ENCODE measurements at regions not wholly inside any gene's neighbourhood (a gene's known extent, or its start where the extent isn't known, plus 50 kb on each side); places are given as distances from the start of the nearest gene placed in this dataset.

- DNase-seq = no peak
Observed at GRCh38 chr2:41705634-41706033, 342.2 kb upstream of the PKDCC start.

GRCh38 chr2:41706286-41706685 lies 341.5 kb upstream of the PKDCC start:
- no peak for DNase-seq

GRCh38 chr2:41707790-41708451 lies 339.9 kb upstream of the PKDCC start:
- no peak for DNase-seq

GRCh38 chr2:41709702-41710599 lies 337.9 kb upstream of the PKDCC start:
- no peak for DNase-seq

GRCh38 chr2:41710944-41711343 lies 336.9 kb upstream of the PKDCC start:
- DNase-seq = no peak

- no peak for DNase-seq
Observed at GRCh38 chr2:41711736-41712135, 336.1 kb upstream of the PKDCC start.

- no peak for DNase-seq
Observed at GRCh38 chr2:41716497-41716896, 331.3 kb upstream of the PKDCC start.

- no peak for DNase-seq
Observed at GRCh38 chr2:41717839-41718238, 330.0 kb upstream of the PKDCC start.

- peak; percentile 12 to 33 for DNase-seq
Observed at GRCh38 chr2:41718705-41719104, 329.1 kb upstream of the PKDCC start.

- DNase-seq = no peak
Observed at GRCh38 chr2:41719756-41720155, 328.1 kb upstream of the PKDCC start.

- peak in 1 of 2 experiments; percentile 7 for DNase-seq
Observed at GRCh38 chr2:41720331-41721251, 327.2 kb upstream of the PKDCC start.

- no peak for DNase-seq
Observed at GRCh38 chr2:41722668-41723369, 325.0 kb upstream of the PKDCC start.

- no peak for DNase-seq
Observed at GRCh38 chr2:41723526-41723925, 324.3 kb upstream of the PKDCC start.

GRCh38 chr2:41724465-41724864 lies 323.4 kb upstream of the PKDCC start:
- DNase-seq = no peak

GRCh38 chr2:41725901-41726300 lies 321.9 kb upstream of the PKDCC start:
- DNase-seq = no peak

- no peak for DNase-seq
Observed at GRCh38 chr2:41726364-41726763, 321.5 kb upstream of the PKDCC start.

GRCh38 chr2:41727152-41727551 lies 320.7 kb upstream of the PKDCC start:
- DNase-seq = no peak

GRCh38 chr2:41727711-41728110 lies 320.1 kb upstream of the PKDCC start:
- DNase-seq = no peak

GRCh38 chr2:41728788-41729338 lies 319.0 kb upstream of the PKDCC start:
- DNase-seq = no peak

- no peak for DNase-seq
Observed at GRCh38 chr2:41729800-41730364, 317.9 kb upstream of the PKDCC start.

GRCh38 chr2:41735006-41735405 lies 312.8 kb upstream of the PKDCC start:
- no peak for DNase-seq

GRCh38 chr2:41735476-41735875 lies 312.3 kb upstream of the PKDCC start:
- DNase-seq = no peak

All from AML-193 (cell line).